ENCODE measurements at regions not wholly inside any gene's neighbourhood (a gene's known extent, or its start where the extent isn't known, plus 50 kb on each side); places are given as distances from the start of the nearest gene placed in this dataset.

GRCh38 chr4:125020089-125021034, 294.4 kb upstream of the FAT4 start:
- Histone ChIP-seq H3K27ac (no peak overlapping the region), H3K9me3 (no peaks in the 10 kb centered on the region), H3K36me3 (no peaks in the 10 kb centered on the region), H3K4me1 (ENCODE audit: insufficient read depth) (no peaks in the 10 kb centered on the region), H3K27me3 (no peaks in the 10 kb centered on the region), H3K4me3 (no peak overlapping the region)
- intact Hi-C loops (cut with DNase I) = no loop called here
- DNase-seq = no peak
- 83 to 92% (median 86%) methylated on average over 2 of the region's 2 CpGs for WGBS, 3 donors
- TF ChIP-seq, protein P1, sequence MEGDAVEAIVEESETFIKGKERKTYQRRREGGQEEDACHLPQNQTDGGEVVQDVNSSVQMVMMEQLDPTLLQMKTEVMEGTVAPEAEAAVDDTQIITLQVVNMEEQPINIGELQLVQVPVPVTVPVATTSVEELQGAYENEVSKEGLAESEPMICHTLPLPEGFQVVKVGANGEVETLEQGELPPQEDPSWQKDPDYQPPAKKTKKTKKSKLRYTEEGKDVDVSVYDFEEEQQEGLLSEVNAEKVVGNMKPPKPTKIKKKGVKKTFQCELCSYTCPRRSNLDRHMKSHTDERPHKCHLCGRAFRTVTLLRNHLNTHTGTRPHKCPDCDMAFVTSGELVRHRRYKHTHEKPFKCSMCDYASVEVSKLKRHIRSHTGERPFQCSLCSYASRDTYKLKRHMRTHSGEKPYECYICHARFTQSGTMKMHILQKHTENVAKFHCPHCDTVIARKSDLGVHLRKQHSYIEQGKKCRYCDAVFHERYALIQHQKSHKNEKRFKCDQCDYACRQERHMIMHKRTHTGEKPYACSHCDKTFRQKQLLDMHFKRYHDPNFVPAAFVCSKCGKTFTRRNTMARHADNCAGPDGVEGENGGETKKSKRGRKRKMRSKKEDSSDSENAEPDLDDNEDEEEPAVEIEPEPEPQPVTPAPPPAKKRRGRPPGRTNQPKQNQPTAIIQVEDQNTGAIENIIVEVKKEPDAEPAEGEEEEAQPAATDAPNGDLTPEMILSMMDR (IDR thresholded peaks at IDR 0.05) = no peak
- TF ChIP-seq EP300 (IDR thresholded peaks at IDR 0.05) = no peak

- Histone ChIP-seq H3K36me3 (no peaks in the 10 kb centered on the region), H3K9me3 (no peaks in the 10 kb centered on the region), H3K27me3 (no peaks in the 10 kb centered on the region), H3K4me1 (ENCODE audit: insufficient read depth) (no peaks in the 10 kb centered on the region), H3K4me3 (no peak overlapping the region), H3K27ac (no peak overlapping the region)
- 70 to 78% (median 76%) methylated on average over 5 of the region's 5 CpGs for WGBS, 3 donors
- intact Hi-C loops (cut with DNase I) = no loop called here
- no peak for DNase-seq
- TF ChIP-seq EP300 (IDR thresholded peaks at IDR 0.05) (no peak), POLR2A (IDR thresholded peaks at IDR 0.05) (no peak)
- TF ChIP-seq, protein P1 (IDR thresholded peaks at IDR 0.05) = no peak
Observed at GRCh38 chr4:125016892-125017299, 297.9 kb upstream of the FAT4 start.

- no peaks in the 10 kb centered on the region for H3K36me3 ChIP-seq
- no peaks in the 10 kb centered on the region for H3K4me1 ChIP-seq (ENCODE audit: insufficient read depth)
- intact Hi-C loops (cut with DNase I) = no loop called here
- H3K4me3 ChIP-seq = no peak overlapping the region
- TF ChIP-seq, protein P1 (IDR thresholded peaks at IDR 0.05) = no peak
- TF ChIP-seq EP300 (IDR thresholded peaks at IDR 0.05) (no peak), POLR2A (IDR thresholded peaks at IDR 0.05) (no peak)
- no peaks in the 10 kb centered on the region for H3K27me3 ChIP-seq
- DNase-seq = no peak
- H3K9me3 ChIP-seq = no peaks in the 10 kb centered on the region
- H3K27ac ChIP-seq = no peak overlapping the region
- WGBS, 3 donors = 79 to 91% (median 86%) methylated on average over 1 of the region's 1 CpG
Observed at GRCh38 chr4:125013891-125014290, 300.9 kb upstream of the FAT4 start.

- TF ChIP-seq POLR2A (IDR thresholded peaks at IDR 0.05) = no peak
- no peak for TF ChIP-seq EP300 (IDR thresholded peaks at IDR 0.05)
- TF ChIP-seq, protein P1 (IDR thresholded peaks at IDR 0.05) = no peak
- Histone ChIP-seq H3K4me3 (no peak overlapping the region), H3K4me1 (ENCODE audit: insufficient read depth) (no peaks in the 10 kb centered on the region), H3K36me3 (no peaks in the 10 kb centered on the region), H3K9me3 (no peaks in the 10 kb centered on the region), H3K27ac (no peak overlapping the region), H3K27me3 (no peaks in the 10 kb centered on the region)
- DNase-seq = no peak
- WGBS, 3 donors = 75 to 81% (median 81%) methylated on average over 2 of the region's 2 CpGs
- intact Hi-C loops (cut with DNase I) = no loop called here
Observed at GRCh38 chr4:125011646-125012045, 299.1 kb upstream of the ANKRD50 start.
